ENCODE measurements at regions not wholly inside any gene's neighbourhood (a gene's known extent, or its start where the extent isn't known, plus 50 kb on each side); places are given as distances from the start of the nearest gene placed in this dataset.

DNA sequence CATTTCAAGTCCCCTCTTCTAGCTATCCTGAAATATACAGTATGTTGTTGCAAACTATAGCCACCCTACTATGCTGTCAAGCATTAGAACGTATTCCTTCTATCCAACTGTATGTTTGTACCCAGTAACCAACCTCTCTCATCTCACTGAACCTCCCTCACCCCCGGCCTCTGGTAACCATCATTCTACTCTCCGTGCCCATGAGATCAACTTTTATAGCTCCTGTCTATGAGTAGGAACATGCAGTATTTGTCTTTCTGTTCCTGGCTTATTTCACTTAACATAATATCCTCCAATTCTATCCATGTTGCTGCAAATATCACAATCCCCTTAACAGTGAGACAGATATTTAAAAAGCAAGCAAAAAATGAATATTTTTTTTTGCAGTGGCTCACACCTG, 196.9 kb downstream of the PAX1 start:
- H3K4me2 ChIP-seq (ENCODE audit: low read length), result no peak overlapping the region
- H3K9me3 ChIP-seq (ENCODE audit: control insufficient read depth, insufficient read depth, low read length), result no peaks in the 10 kb centered on the region

DNA sequence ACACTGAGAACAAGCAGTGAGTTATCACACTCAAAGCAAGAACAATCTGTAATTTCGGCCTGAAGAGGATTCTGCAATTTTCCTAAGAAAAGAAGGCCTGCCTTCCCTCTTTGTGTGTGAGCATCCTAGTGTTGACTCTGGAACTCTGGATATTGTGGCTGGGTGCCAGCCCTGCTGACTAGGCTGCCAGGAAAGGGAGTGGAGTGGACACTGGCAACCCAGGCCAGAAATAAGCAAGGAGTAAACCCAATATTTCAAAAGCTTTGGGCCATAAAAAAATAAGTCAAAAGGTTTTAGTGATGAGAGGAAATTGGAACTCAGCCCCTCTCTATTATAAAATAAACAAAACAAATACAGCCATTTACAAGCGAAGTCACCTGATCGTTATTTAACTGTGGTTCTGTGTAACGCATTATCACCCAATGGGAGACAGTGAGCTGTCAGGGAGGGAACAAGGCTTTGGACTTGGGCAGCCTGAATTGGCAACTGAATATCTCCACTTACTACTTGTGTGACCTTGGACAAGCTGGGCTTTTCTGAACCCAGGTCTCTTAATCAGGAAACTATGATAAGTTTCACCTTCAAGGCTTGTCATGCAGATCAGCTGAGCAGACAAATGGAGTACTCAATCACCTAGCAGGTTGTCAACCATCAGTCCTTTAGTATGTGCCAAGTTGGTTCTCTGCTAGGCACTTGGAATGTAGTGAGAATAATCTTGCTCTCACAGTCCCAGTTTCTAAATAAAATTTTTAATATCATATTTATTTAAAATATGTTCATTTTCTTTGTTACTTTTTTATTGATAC, 196.2 kb downstream of the PAX1 start:
- H4K20me1 ChIP-seq (ENCODE audit: control insufficient read depth, insufficient read depth, low read depth, low read length), result no peaks in the 10 kb centered on the region
- H3K4me1 ChIP-seq (ENCODE audit: control insufficient read depth, low read length), result no peaks in the 10 kb centered on the region
- H3K36me3 ChIP-seq (ENCODE audit: control insufficient read depth, low read length), result no peaks in the 10 kb centered on the region
- no peaks in the 10 kb centered on the region for H3F3A ChIP-seq (ENCODE audit: control insufficient read depth, insufficient read depth)
- no peaks in the 10 kb centered on the region for H3K27me3 ChIP-seq (ENCODE audit: control insufficient read depth, low read length)
- no peak overlapping the region for H3K4me2 ChIP-seq (ENCODE audit: low read length)
- no peak overlapping the region for H3K27ac ChIP-seq (ENCODE audit: low read depth, low read length)
- no peak for TF ChIP-seq EZH2phosphoT487 (IDR thresholded peaks at IDR 0.05; ENCODE audit: borderline replicate concordance, low read length)
- TF ChIP-seq, protein P1, sequence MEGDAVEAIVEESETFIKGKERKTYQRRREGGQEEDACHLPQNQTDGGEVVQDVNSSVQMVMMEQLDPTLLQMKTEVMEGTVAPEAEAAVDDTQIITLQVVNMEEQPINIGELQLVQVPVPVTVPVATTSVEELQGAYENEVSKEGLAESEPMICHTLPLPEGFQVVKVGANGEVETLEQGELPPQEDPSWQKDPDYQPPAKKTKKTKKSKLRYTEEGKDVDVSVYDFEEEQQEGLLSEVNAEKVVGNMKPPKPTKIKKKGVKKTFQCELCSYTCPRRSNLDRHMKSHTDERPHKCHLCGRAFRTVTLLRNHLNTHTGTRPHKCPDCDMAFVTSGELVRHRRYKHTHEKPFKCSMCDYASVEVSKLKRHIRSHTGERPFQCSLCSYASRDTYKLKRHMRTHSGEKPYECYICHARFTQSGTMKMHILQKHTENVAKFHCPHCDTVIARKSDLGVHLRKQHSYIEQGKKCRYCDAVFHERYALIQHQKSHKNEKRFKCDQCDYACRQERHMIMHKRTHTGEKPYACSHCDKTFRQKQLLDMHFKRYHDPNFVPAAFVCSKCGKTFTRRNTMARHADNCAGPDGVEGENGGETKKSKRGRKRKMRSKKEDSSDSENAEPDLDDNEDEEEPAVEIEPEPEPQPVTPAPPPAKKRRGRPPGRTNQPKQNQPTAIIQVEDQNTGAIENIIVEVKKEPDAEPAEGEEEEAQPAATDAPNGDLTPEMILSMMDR (IDR thresholded peaks at IDR 0.05; ENCODE audit: low read depth, low read length, poor library complexity, severe bottlenecking), result no peak
- H3K79me2 ChIP-seq (ENCODE audit: control insufficient read depth, low read length), result no peaks in the 10 kb centered on the region
- H3K9me2 ChIP-seq (replicated peaks; ENCODE audit: control insufficient read depth, low read length), result no peaks in the 10 kb centered on the region
- H3K9me3 ChIP-seq (ENCODE audit: control insufficient read depth, insufficient read depth, low read length), result no peaks in the 10 kb centered on the region
- H3K4me3 ChIP-seq (ENCODE audit: low read length), result no peak overlapping the region

More for the DNA sequence above, 196.9 kb downstream of the PAX1 start:
- Histone ChIP-seq H3K79me2 (ENCODE audit: control insufficient read depth, low read length) (no peaks in the 10 kb centered on the region), H3K27ac (ENCODE audit: low read depth, low read length) (no peak overlapping the region), H3F3A (ENCODE audit: control insufficient read depth, insufficient read depth) (no peaks in the 10 kb centered on the region), H3K27me3 (ENCODE audit: control insufficient read depth, low read length) (no peaks in the 10 kb centered on the region), H4K20me1 (ENCODE audit: control insufficient read depth, insufficient read depth, low read depth, low read length) (no peaks in the 10 kb centered on the region), H3K9me2 (replicated peaks; ENCODE audit: control insufficient read depth, low read length) (no peaks in the 10 kb centered on the region), H3K4me1 (ENCODE audit: control insufficient read depth, low read length) (no peaks in the 10 kb centered on the region), H3K36me3 (ENCODE audit: control insufficient read depth, low read length) (no peaks in the 10 kb centered on the region), H3K4me3 (ENCODE audit: low read length) (no peak overlapping the region)
- no peak for TF ChIP-seq EZH2phosphoT487 (IDR thresholded peaks at IDR 0.05; ENCODE audit: borderline replicate concordance, low read length)
- TF ChIP-seq, protein P1 (IDR thresholded peaks at IDR 0.05; ENCODE audit: low read depth, low read length, poor library complexity, severe bottlenecking), result no peak

DNA sequence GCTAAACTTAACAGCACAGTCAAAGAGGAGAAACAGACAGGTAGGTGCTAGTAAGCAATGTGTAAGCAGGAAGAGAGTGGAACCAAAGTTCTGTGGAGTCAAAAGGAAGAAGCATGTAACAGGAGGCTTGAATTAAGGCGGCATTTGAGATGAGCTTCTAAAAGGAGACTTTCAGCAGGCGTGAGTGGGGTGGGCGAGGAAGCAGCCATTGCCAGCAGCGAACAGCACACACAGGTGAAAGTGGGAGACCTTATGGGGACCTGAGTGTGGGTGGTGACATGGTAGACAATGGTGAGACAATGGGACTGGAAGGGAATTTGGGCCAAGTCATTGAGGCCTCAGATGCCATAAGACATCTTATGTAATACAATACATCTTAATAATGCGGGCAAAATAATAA, 195.0 kb downstream of the PAX1 start:
- Histone ChIP-seq H3K79me2 (ENCODE audit: control insufficient read depth, low read length) (no peaks in the 10 kb centered on the region), H3K4me2 (ENCODE audit: low read length) (no peak overlapping the region), H3K36me3 (ENCODE audit: control insufficient read depth, low read length) (no peaks in the 10 kb centered on the region), H4K20me1 (ENCODE audit: control insufficient read depth, insufficient read depth, low read depth, low read length) (no peaks in the 10 kb centered on the region), H3K27me3 (ENCODE audit: control insufficient read depth, low read length) (no peaks in the 10 kb centered on the region), H3F3A (ENCODE audit: control insufficient read depth, insufficient read depth) (no peaks in the 10 kb centered on the region), H3K27ac (ENCODE audit: low read depth, low read length) (no peak overlapping the region), H3K4me3 (ENCODE audit: low read length) (no peak overlapping the region), H3K9me2 (replicated peaks; ENCODE audit: control insufficient read depth, low read length) (no peaks in the 10 kb centered on the region), H3K9me3 (ENCODE audit: control insufficient read depth, insufficient read depth, low read length) (no peaks in the 10 kb centered on the region), H3K4me1 (ENCODE audit: control insufficient read depth, low read length) (no peaks in the 10 kb centered on the region)
- TF ChIP-seq EZH2phosphoT487 (IDR thresholded peaks at IDR 0.05; ENCODE audit: borderline replicate concordance, low read length), result no peak
- TF ChIP-seq, protein P1 (IDR thresholded peaks at IDR 0.05; ENCODE audit: low read depth, low read length, poor library complexity, severe bottlenecking), result no peak

All from DOHH2 (cell line).